NCI-H1105 (cell line): ENCODE measurements at regions not wholly inside any gene's neighbourhood (a gene's known extent, or its start where the extent isn't known, plus 50 kb on each side); places are given as distances from the start of the nearest gene placed in this dataset.
"Not testable (repeated sequence)": the region's sequence is repeated elsewhere in the genome, so short reads cannot be mapped to it uniquely, and the experiment has no call there.

Source experiments
- DNase-seq: peaks from one replicate; lab custom pipeline; 2025; lab: John Stamatoyannopoulos, UW

DNA sequence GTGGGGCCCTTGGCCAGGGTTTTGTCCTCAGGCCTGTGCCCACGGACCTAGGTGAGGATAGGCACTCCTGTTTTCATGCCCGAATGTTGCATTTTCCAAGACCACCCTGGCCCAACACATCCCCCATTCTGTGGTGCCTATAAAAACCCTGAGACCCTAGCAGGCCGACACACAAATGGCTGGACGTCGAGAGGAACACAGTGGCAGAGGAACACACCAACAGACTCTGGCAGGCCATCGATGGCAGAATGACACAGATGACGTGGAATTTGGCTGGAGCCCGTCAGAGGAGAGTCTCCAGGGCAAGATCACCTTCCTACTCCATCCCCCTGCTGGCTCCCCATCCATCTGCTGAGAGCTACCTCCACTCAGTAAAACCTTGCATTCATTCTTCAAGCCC, 898.8 kb downstream of the ANKRD7 start:
- DNase-seq: no peak

DNA sequence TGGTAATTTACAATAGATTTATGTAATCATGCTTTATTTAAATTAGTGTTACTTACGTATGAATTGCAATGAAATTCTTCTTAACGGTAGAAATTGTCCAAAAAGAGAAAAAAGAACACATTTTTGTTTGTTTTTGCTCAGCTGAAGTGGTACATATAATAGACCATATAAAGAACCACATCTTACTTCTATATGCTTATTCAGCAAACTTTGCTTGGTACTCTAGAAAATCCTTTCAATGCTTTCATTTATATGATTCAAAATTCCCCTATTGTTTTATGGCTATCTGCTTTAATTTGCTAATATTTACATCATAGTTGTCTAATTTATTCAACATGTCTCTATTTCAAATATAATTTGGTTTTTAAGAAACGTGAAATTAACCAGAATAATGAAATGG, 903.2 kb downstream of the ANKRD7 start:
- DNase-seq: no peak

DNA sequence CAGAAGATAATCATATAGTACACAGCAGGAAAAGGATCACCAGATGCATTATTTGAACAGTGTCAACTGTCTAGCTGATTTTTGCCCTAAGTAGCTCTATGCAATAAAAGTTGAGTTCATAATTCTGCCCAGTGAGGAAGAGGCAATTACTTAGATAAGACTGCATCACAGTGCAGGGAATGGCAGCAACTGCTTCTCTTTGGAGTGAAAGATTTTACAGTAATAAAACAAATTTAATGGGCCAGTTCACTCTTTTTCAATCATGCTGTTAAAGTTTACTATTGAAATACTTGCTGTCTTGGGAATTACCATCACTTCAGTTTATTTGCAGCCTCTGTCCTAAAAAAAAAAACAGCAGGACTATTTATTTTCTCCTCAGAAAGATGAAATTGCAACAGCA, 907.9 kb downstream of the ANKRD7 start:
- DNase-seq: no peak

DNA sequence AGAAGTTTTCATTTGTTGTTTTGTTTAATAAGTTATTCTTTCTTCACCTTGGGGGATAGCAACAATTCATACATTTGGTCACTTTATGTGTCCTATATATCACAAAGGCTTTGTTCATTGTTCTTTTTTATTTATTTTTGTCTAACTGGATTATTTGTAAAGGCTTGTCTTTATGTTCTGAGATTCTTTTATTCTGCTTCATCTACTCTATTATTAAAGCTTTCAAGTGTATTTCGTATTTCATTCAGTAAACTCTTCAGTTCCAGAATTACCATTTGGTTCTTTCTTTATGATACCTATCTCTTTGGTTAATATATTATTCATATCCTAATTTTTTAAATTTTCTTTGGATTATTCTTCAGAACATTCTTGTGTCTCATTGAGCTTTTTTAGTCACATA, 942.9 kb downstream of the ANKRD7 start:
- DNase-seq: no peak

DNA sequence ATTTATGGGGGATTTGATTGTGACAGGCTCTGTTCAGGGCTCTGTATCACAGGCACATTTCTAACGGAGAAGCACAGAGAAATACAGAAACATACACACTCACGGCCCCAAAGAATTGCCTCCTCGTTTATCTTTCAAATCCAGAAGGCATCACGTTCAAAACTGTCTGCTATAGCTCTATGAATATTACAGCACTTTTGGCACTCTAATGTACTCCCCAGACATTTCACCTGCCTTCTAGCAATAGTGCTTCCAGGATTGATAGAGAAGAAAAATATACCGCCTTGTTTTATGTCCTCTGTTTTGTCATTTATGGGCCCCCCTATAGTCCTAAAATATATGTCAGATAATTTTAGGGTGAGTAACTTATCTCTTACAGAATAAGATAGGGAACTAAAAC, 947.5 kb downstream of the ANKRD7 start:
- no peak for DNase-seq

DNA sequence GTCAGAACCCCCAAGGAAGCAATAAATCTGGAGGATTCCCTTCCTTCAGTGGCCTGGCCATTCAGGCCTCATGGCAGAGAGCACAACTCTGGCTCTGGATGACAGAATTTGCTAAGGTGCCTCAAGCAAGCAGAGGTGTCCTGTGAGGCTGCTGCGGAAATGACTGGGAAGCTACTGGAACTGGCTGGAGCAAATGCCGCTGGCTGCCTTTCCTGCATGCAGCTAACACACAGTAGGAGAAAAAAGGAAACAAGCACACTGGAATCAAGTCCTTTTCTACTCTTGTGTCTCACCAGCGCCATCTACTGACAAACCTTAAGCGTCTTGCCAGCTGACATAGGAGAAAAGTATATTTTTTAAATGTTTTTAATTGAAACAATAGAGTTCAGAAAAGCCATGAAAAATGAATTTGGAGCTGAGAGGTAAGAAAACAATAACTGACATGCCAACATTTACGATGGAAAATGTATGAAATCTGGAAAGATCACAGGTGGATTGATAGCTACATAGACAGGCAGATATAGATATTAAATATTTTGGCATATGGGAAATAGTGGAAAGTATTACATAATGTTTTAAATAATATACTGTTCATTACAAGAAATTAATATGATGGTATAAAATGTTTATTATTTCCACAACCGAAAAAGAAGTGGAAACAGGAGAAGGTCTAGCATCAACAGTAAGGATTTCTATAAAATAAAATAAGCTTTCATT, 951.6 kb downstream of the ANKRD7 start:
- DNase-seq: peak; percentile 65

DNA sequence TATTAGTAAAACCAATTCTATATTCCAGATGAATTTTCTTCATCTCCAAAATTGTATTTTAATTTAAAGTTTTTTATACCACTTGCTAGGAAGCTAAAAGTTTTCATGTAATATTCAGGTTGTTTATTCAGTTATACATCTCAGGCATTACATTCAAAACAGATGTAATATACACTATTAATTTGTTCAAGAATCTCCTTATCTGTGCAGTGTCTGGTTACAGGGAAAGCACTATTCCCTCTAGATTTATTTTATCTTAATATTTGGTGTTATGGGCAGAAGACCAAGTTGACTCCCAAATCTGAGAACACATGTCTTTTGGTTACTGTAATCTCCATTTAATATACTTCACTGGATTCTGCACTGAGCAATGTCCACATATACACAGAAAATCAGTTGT, 953.4 kb downstream of the ANKRD7 start:
- DNase-seq: no peak

DNA sequence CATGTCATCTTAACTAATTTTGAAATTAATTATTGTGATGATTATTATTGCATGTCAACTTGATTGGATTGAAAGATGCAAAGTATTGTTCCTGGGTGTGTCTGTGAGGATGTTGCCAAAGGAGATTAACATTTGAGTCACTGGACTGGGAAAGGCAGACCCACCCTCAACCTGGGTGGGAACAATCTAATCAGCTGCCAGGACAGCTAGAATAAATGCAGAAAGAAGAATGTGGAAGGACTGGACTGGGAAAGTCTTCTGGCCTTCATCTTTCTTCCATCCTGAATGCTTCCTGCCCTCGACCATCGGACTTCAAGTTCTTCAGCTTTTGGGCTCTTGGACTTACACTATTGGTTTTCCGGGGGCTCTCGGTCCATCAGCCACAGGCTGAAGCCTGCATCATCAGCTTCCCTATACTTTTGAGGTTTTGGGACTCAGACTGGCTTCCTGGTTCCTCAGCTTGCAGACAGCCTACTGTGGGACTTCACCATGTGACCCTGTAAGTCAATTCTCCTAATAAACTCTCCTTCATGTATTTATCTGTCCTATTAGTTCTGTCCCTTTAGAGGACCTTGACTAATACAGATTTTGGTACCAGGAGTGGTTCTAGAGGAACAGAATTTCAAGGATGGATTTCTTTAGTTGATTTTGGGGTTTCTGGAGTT, 959.8 kb downstream of the ANKRD7 start:
- no peak for DNase-seq

DNA sequence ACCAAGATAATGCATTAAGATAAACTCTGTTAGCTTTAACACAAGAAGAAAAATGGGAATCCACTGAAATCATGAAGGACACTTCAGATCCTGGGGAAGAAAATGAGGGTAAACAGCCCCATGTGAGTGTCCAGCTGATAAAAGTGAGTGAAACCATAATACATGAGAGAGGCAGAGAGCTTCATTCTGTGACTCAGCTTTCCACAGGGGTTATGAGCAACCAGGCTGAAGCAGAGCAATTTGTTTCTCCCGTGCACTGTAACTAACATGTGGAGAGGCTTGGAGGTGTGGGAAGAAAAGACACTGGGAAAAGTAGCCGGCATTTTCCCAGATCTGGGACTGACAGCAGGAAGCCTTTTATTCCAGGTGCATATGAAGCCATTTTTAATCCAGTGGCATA, 971.7 kb downstream of the ANKRD7 start:
- DNase-seq: no peak

DNA sequence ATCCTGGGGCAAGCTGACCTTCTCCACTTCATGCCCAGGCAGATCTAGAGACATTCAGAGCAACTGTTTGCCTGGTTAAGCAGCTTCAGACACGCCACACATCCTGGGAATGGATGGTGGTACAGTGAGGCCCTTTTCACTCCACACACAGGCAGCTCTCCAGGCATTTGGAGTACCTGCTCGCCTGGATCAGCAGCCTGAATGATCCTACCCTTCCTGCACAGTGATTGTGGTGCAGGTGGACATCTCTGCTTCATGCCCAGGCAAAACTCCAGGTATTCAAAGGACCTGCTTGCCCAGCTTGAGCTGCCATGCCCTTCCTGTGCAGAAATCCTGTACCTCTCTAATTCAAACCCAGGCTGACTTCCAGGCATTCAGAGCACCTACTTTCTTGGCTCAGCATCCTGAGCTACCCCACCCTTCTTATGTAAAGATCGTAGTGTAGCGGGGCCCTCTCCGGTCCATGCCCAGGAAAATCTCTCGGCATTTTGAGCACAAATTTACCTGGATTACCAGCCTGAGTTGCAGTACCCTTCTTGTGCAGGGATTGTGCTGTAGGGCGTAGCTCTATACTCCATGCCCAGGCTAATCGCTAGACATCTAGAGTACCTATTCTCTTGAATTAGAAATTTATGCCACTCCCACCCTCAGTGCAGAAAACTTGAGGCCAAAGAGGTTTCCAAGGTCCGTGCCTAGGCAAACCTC, 972.8 kb downstream of the ANKRD7 start:
- no peak for DNase-seq

DNA sequence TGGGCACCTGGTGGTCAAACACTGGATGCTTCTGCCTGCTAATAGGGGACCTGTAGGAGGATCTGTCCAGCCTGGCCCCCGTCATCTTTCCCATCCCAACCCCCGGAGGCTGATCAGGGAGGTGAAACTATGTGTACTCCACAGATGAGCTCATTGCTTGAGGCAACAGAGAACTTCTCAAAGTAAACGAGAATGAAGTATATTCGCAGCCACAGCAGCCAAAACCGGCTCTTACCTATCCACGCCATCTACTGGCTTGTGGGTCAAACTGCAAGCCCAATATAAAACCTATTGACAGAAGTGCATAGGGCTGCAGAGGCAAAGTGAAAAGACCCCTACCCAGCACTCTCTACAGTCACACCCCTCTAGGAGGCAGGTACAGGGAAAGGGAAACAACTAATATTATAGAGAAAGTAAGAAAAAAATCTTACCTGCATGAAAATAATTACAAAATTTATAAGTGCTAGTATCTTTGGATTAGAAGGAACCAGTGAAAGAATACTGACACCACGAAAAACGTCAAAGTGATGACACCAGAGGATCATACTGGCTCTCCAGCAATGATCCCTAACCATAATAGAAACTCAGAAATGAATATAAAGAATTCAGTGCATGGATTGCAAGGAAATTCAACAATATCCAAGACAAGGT, 973.5 kb downstream of the ANKRD7 start:
- peak; percentile 47 for DNase-seq

DNA sequence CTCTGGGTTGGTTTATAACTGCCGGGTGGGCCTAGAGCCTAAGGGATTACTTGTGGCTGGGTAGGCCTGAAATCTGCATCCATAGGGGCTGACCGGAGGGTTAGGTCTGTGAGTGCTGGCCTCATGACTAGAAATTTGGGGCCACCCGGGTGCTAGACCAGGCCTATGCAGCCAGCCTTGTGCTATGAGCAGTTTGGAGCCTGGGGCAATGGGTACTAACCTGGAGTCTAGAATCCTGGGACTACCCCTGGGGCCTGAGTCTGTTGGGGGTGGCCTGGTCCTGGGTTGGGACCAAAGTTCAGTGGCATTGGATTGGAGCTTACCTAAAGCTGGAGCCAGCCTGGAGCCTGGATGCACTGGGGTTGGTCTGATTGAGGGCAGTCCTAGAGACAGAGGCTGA, 995.2 kb downstream of the ANKRD7 start:
- no peak for DNase-seq

DNA sequence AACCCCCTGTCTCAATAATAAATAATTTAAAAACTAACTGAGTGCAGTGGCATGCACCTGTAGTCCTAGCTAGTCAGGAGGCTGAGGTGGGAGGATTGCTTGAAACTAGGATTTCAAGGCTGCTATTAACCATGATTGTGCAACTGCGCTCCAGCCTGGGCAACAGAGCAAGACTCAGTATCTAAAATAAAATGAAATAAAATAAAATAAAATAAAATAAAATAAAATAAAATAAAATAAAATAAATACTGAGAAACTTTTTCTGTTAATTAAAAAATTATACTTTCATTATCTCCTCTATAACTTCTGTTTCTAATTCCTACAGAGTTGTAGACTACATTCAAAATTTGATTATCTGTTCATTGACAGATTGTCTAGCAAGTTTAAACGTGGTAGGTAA, 999.4 kb downstream of the ANKRD7 start:
- no peak for DNase-seq

DNA sequence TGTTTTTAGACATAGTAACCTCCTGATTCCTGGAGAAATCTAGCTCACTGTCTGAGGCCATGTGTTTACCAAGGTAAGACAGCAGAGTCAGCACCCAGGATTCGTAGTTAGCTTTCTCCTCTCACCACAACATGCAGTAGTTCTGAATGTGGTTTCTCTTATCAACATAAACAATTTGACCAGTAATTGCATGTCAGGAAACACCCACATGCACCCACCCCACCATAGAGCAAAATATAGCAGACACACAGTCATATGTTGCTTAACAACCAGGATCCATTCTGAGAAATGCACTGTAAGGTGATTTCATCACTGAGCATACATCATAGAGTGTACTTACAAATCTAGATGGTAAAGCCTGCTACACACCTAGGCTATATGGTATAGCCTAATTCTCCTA, 1004.0 kb downstream of the ANKRD7 start:
- no peak for DNase-seq

DNA sequence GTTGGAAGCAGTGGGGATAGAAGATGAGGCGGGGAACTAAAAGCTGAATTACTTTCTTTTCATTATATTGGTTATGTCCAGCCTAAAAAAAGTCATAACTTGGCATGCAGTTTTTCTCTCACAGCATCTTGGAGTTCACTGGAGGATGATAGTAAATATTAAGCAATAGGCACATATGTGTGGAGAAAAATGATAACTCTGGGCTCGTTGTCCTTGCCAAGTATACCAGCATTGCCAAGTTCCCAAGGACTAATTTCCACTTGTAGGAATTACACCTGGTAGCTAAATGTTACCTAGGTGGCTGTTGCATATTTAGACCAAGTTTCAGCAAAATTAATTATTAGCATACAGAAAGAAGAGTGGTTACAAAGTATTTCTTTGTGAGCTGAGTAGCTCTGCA, 1007.6 kb downstream of the ANKRD7 start:
- DNase-seq: no peak

DNA sequence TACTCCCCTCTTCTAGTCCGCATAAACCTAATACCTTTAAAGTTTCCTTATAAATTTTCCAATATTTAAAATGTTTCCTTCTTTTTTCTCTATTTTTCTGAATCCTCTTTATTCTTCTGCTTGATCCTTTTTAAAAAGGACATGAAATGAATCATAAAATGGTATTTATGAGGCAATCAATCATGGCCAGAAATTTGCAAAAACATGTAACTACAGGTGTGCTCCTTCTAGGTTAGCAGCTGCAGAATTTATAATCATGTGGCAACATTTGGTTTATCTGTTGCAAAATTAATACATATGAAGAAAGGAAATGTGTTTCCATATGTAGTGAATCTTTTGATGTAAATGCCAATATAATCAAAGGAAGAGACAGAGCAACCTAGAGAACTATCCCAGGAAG, 1008.5 kb downstream of the ANKRD7 start:
- no peak for DNase-seq

DNA sequence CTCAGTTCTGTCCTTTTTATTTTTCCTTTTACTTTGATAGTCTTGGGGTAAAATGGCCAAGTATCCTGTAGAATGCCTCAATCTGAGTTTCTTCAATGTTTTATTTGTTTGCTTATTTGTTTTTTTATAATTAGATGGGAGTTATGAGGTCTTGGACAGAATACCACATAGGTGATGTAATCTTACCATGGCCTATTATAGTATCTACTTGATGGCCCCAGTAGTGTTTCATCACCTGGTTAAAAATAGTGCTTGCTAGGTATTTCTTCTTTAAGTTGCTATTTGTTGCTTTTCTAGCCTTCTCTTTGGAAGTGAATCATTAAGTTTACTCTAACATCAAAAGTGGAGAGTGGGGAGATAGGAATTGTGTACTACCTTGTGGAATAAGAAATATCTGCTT, 1020.0 kb upstream of the KCND2 start:
- DNase-seq: no peak

DNA sequence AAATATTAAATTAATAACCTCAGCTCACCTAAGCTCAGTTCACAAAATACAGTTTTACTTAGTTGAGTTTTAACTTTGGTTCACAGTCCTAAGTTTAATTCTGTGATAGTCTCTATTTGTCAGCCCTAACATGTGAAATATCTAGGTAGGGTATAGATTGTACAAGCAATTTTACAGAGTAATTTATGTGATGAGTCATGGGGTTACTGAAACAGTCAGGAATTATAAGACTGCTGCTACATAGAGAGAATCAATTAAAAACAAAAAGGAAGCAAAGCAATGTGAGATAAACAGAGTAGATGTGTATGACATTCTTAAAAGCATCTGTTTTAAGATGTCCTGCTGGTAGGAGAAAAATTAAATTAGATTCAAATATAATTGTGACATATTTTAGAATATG, 1018.2 kb upstream of the KCND2 start:
- DNase-seq: no peak

DNA sequence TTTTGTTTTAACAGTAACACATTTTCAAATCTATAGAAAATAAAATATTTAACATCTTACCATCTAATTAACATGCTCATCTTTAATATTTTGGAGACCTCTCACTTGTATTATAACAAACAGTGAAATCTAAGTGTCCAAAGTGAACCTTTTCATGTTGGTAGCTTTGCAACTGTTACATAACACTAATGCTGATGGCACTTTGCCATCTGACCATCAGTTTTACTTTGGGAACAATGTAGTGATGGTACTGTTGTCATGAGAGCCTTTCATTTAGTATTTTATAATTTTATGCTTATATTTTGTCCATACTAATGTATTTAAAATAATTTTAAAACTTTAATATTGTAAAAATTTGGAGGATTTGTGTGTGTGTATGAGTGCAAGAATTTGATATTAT, 1017.0 kb upstream of the KCND2 start:
- peak; percentile 5 for DNase-seq

DNA sequence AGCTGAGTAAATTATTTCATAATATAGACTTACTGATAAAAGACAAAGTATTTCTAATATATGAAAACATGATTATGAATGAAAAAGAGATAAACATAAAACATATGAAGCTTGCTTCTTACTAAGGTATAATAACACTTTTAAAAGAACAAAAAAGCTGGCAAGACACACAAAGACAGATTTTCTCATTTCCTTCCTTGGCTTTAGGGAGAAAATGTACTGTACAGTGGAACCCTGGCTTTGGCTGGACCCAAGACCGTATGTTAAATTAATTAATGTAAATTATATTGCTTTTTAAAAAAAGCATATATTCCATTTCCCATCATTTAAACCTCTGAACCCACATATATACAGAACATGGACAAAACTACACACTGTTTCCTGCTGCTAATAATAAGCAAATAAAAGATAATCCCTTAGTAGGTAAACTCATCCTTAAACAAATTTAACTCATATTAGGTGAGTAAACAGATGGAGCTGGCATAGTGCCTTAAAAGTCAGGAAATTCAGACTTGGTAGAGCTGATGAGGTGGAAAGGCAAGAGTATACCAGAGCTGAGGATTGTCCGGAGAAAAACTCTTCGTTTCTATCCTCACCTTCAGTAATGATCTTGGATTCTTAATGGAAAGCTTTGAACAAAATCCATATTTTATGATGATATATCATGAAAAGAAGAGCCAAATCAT, 1016.4 kb upstream of the KCND2 start:
- no peak for DNase-seq

DNA sequence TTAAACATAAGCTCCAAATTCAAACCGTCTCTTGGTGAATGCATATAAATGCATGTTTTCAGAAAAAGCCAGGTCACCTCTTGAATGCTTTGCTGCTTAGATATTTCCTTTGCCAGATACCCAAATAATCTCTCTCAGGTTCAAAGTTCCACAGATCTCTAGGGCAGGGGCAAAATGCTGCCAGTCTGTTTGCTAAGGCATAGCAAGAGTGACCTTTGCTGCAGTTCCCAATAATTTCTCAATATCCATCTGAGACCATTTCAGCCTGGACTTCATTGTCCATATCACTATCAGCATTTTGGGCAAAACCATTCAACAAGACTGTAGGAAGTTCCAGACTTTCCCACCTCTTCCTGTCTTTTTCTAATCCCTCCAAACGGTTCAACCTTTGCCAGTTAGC, 1006.2 kb upstream of the KCND2 start:
- not testable (repeated sequence) for DNase-seq

DNA sequence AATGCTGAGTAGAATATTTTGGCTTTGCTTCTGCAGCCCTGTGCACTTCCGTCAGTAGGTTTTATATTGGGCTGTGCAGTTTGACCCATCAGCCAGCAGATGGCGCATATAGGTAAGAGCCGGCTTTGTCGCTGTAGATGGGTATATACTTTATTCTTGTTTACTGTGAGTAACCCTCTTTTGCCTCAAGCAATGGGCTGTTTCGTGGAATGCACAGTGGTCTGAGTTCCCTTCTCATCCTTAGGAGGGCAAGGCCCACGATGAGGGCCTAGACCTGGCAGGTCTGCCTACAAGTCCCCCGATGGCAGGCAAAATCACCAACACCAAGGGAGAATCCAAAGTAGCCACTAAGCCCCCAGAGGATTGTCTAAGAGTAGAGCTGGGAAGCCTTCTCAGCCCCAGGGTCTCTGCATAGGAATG, 1002.9 kb upstream of the KCND2 start:
- peak; percentile 79 for DNase-seq
